H54 (cell line): ENCODE measurements at regions not wholly inside any gene's neighbourhood (a gene's known extent, or its start where the extent isn't known, plus 50 kb on each side); places are given as distances from the start of the nearest gene placed in this dataset.

ENCODE experiments used
- DNase-seq: peaks from one replicate; pipeline ENCODE4 v3.0.0; 2011; ENCODE audit warnings: low spot score, mixed read lengths; ENCODE audit not compliant: insufficient read length
- FAIRE-seq: peaks from 3 replicates; lab custom pipeline; 2011; peaks lifted over from hg19 to GRCh38; lab: Jason Lieb, UNC
- POLR2A ChIP-seq: IDR thresholded peaks from 2 replicates; pipeline ENCODE4 v1.6.1; 2011; ENCODE audit warnings: low read depth, mild to moderate bottlenecking, low read length

GRCh38 chr4:174438711-174439110 is 83.6 kb downstream of the HPGD start:
- DNase-seq (no peak), FAIRE-seq (no peak)
- no peak for TF ChIP-seq POLR2A

GRCh38 chr4:174437749-174438148 is 84.5 kb downstream of the HPGD start:
- DNase-seq (no peak), FAIRE-seq (no peak)
- TF ChIP-seq POLR2A = no peak

GRCh38 chr4:174437324-174437723 is 85.0 kb downstream of the HPGD start:
- TF ChIP-seq POLR2A = no peak
- FAIRE-seq (no peak), DNase-seq (no peak)

DNA sequence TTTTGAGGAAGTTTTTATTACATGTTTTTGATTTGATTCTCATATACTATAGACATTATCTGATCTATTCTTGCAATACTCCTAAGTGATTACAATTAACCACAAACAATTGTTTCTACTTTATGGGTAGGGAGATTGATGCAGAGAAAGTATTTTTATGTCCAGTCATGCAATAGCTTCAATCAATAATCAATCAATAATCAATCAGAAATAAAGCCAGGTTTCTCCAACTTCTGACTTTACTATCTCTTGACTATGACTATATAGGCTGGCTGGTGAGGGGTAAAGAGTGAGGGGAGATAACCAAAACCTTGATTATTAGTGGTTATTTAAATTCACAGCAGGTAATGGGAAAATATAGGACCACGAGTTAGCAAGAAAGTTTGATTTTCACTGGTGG is 85.9 kb downstream of the HPGD start:
- DNase-seq (no peak), FAIRE-seq (no peak)
- TF ChIP-seq POLR2A = no peak

DNA sequence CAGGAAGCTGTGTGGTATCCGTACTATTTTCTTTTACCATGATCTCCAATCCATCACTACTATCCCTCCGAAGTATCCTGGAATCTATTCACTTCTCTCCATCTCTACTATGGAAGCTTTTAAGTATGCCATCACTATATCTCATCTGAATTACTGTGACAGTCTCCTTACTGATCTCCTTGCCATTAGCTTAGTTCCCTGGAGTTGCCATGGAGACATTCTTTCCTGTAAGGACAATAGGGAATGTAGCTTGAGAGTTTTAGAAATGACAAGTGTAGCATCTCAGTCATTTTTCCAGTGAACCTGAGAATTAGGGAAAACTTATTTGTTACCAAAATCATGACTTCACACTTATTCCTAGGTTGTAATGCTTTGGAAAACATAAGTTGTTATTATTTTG is 86.3 kb downstream of the HPGD start:
- FAIRE-seq (no peak), DNase-seq (no peak)
- no peak for TF ChIP-seq POLR2A

GRCh38 chr4:174434455-174434854 is 87.8 kb downstream of the HPGD start:
- no peak for TF ChIP-seq POLR2A
- DNase-seq (no peak), FAIRE-seq (no peak)

GRCh38 chr4:174430576-174430975 is 91.7 kb downstream of the HPGD start:
- DNase-seq (no peak), FAIRE-seq (no peak)
- TF ChIP-seq POLR2A = no peak

DNA sequence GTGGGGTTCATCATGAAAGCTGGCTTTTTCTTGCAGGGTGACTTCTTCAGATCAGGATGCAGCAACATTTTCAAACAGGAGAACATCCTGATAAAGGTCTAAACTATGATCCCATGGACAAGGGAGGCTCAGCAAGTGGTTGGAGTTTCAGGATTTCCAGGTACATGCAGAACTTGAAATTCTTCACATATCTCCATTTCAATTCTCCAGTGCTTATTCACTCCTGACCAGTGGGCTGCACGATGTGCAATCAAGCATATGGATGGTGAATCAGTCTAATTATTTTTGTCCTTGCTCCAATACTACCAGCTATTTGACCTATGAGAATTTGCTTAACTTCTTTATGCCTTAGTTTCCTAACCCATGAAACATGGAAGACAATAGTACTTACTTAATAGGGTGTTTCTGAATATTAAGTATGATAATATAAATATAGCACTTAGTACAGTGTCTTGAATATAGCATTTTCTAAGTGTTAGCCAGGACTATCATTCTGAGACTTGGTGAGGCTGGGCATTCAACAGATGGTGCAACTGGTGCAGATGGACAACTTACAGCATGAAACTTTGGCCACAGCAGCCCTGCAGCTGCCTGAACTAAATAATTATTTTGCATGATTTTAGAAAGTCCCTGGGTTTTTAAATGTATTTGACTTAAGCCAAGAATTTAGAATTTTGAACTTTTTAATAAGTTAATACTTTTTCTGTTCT is 92.4 kb downstream of the HPGD start:
- no peak for TF ChIP-seq POLR2A
- FAIRE-seq (no peak), DNase-seq (no peak)

GRCh38 chr4:174427571-174428140 is 94.6 kb downstream of the HPGD start:
- TF ChIP-seq POLR2A = no peak
- DNase-seq = no peak
- no peak for FAIRE-seq

GRCh38 chr4:174425669-174426068 is 96.6 kb downstream of the HPGD start:
- DNase-seq = no peak
- TF ChIP-seq POLR2A = no peak
- FAIRE-seq = no peak

DNA sequence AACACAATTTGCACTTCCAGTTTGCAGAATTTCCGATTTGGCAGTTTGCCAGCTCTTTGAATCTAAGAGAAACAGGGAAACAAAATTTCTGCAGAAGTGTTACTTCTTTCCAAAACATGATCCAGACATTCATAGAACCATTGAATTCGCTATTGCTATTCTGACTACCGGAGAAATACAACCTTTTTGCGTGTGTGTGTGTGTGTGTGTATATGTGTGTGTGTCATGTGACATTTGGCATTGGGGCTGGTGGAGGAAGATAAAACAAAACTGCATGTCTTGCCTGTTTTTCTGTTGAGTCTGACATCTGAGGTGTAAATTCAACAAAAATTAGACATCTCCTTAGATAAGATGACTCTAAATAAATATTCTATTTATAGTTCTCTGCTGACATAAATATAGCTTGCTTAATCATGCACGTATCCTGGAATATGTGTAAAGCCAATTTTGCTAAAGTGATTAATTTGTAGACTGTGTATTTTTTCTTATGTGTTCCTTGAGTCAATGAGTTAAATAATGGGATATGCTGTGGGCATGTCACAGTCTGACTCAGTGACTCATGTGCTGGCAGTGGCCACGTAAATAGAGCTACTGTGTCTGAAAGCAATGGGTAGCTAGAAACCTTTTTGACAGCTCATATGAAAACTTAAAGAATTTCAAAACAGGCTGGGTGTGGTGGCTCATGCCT is 98.9 kb downstream of the HPGD start:
- peak; percentile 34 for DNase-seq
- no peak for TF ChIP-seq POLR2A
- no peak for FAIRE-seq

- no peak for TF ChIP-seq POLR2A
- DNase-seq (no peak), FAIRE-seq (no peak)
Measured at GRCh38 chr4:174422893-174423256, 99.4 kb downstream of the HPGD start.

- no peak for DNase-seq
- FAIRE-seq = no peak
- TF ChIP-seq POLR2A = no peak
Measured at GRCh38 chr4:174420316-174420715, 102.0 kb downstream of the HPGD start.

- no peak for DNase-seq
- no peak for TF ChIP-seq POLR2A
- FAIRE-seq = no peak
Measured at GRCh38 chr4:174418640-174419212, 103.6 kb downstream of the HPGD start.
